Ishikawa (cell line): ENCODE measurements at regions not wholly inside any gene's neighbourhood (a gene's known extent, or its start where the extent isn't known, plus 50 kb on each side); places are given as distances from the start of the nearest gene placed in this dataset.

Experiments used
- CEBPB ChIP-seq: IDR thresholded peaks from 2 replicates; pipeline ENCODE4 v1.6.1; 2012
- CREB1 ChIP-seq: IDR thresholded peaks from 2 replicates; pipeline ENCODE4 v1.6.1; 2012; ENCODE audit warnings: low read depth
- EGR1 ChIP-seq: IDR thresholded peaks from 2 replicates; pipeline ENCODE4 v1.6.1; 2012
- EP300 ChIP-seq: IDR thresholded peaks from 2 replicates; pipeline ENCODE4 v1.6.1; 2012; ENCODE audit warnings: borderline replicate concordance
- FOXM1 ChIP-seq: IDR thresholded peaks from 2 replicates; pipeline ENCODE4 v1.6.1; 2012; ENCODE audit warnings: low read depth, borderline replicate concordance
- MAX ChIP-seq: IDR thresholded peaks from 2 replicates; pipeline ENCODE4 v1.6.1; 2012
- NFIC ChIP-seq: IDR thresholded peaks from 2 replicates; pipeline ENCODE4 v1.6.1; 2012
- RAD21 ChIP-seq: IDR thresholded peaks from 2 replicates; pipeline ENCODE4 v1.6.1; 2012; ENCODE audit warnings: low read depth
- TAF1 ChIP-seq: IDR thresholded peaks from 2 replicates; pipeline ENCODE4 v1.6.1; 2012; ENCODE audit warnings: low read depth, mild to moderate bottlenecking
- TCF12 ChIP-seq: IDR thresholded peaks from 2 replicates; pipeline ENCODE4 v1.6.1; 2012; ENCODE audit warnings: low read depth
- TEAD4 ChIP-seq: IDR thresholded peaks from 2 replicates; pipeline ENCODE4 v1.6.1; 2012
- YY1 ChIP-seq: IDR thresholded peaks from 2 replicates; pipeline ENCODE4 v1.6.1; 2012; ENCODE audit warnings: low read depth
- ZBTB7A ChIP-seq: IDR thresholded peaks from 2 replicates; pipeline ENCODE4 v1.6.1; 2012; ENCODE audit warnings: low read depth
- TF ChIP-seq, protein P1 (sequence below): IDR thresholded peaks from 2 replicates; pipeline ENCODE4 v1.6.1; 2012
- TF ChIP-seq, protein P2 (sequence below): IDR thresholded peaks from 2 replicates; pipeline ENCODE4 v1.6.1; 2012; ENCODE audit warnings: low read depth, mild to moderate bottlenecking

- TF ChIP-seq MAX (no peak), TEAD4 (no peak), NFIC (no peak), CREB1 (no peak), EP300 (no peak), ZBTB7A (no peak), CEBPB (no peak), TAF1 (no peak)
- TF ChIP-seq, protein P1, sequence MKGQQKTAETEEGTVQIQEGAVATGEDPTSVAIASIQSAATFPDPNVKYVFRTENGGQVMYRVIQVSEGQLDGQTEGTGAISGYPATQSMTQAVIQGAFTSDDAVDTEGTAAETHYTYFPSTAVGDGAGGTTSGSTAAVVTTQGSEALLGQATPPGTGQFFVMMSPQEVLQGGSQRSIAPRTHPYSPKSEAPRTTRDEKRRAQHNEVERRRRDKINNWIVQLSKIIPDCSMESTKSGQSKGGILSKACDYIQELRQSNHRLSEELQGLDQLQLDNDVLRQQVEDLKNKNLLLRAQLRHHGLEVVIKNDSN, result no peak
Measured at GRCh38 chr5:164098531-164098930, 593.1 kb downstream of the MAT2B start.

GRCh38 chr5:164098979-164099378, 593.6 kb downstream of the MAT2B start:
- no peak for TF ChIP-seq RAD21
- TF ChIP-seq YY1, result no peak
- no peak for TF ChIP-seq ZBTB7A
- TF ChIP-seq, protein P1, result no peak
- no peak for TF ChIP-seq MAX
- TF ChIP-seq EGR1, result no peak
- TF ChIP-seq, protein P2, sequence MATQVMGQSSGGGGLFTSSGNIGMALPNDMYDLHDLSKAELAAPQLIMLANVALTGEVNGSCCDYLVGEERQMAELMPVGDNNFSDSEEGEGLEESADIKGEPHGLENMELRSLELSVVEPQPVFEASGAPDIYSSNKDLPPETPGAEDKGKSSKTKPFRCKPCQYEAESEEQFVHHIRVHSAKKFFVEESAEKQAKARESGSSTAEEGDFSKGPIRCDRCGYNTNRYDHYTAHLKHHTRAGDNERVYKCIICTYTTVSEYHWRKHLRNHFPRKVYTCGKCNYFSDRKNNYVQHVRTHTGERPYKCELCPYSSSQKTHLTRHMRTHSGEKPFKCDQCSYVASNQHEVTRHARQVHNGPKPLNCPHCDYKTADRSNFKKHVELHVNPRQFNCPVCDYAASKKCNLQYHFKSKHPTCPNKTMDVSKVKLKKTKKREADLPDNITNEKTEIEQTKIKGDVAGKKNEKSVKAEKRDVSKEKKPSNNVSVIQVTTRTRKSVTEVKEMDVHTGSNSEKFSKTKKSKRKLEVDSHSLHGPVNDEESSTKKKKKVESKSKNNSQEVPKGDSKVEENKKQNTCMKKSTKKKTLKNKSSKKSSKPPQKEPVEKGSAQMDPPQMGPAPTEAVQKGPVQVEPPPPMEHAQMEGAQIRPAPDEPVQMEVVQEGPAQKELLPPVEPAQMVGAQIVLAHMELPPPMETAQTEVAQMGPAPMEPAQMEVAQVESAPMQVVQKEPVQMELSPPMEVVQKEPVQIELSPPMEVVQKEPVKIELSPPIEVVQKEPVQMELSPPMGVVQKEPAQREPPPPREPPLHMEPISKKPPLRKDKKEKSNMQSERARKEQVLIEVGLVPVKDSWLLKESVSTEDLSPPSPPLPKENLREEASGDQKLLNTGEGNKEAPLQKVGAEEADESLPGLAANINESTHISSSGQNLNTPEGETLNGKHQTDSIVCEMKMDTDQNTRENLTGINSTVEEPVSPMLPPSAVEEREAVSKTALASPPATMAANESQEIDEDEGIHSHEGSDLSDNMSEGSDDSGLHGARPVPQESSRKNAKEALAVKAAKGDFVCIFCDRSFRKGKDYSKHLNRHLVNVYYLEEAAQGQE, result no peak
- no peak for TF ChIP-seq CREB1
- TF ChIP-seq TEAD4, result no peak
- no peak for TF ChIP-seq CEBPB
- no peak for TF ChIP-seq TCF12
- TF ChIP-seq FOXM1, result no peak

- no peak for TF ChIP-seq CREB1
- no peak for TF ChIP-seq CEBPB
- TF ChIP-seq, protein P2, result no peak
- no peak for TF ChIP-seq YY1
- TF ChIP-seq MAX, result no peak
- no peak for TF ChIP-seq RAD21
- no peak for TF ChIP-seq FOXM1
- TF ChIP-seq EGR1, result no peak
- TF ChIP-seq EP300, result no peak
- no peak for TF ChIP-seq TCF12
- TF ChIP-seq TEAD4, result no peak
- TF ChIP-seq ZBTB7A, result no peak
Measured at GRCh38 chr5:164115420-164115819, 610.0 kb downstream of the MAT2B start.

- TF ChIP-seq TAF1 (no peak), YY1 (no peak), EGR1 (no peak), FOXM1 (no peak), ZBTB7A (no peak), MAX (no peak), CREB1 (no peak), CEBPB (no peak)
- TF ChIP-seq, protein P2, result no peak
Measured at GRCh38 chr5:164119806-164120447, 614.5 kb downstream of the MAT2B start.
